ENCODE measurements at regions not wholly inside any gene's neighbourhood (a gene's known extent, or its start where the extent isn't known, plus 50 kb on each side); places are given as distances from the start of the nearest gene placed in this dataset.

- Histone ChIP-seq H2BK15ac (ENCODE audit: low read depth, low read length) (no peak overlapping the region), H3K79me2 (ENCODE audit: insufficient read depth, low read length) (no peaks in the 10 kb centered on the region), H3K27me3 (ENCODE audit: insufficient read depth, low read length) (no peaks in the 10 kb centered on the region), H3K9ac (ENCODE audit: extremely low read depth, insufficient read length, low read length) (no peak overlapping the region), H4K91ac (ENCODE audit: insufficient read length, low read depth, low read length) (no peak overlapping the region), H3K23ac (ENCODE audit: insufficient read length, low read depth, low read length) (no peak overlapping the region), H3K23me2 (ENCODE audit: insufficient read length, low read depth, low read length, poor library complexity, severe bottlenecking) (no peaks in the 10 kb centered on the region), H3K4me1 (ENCODE audit: insufficient read depth, low read length) (no peaks in the 10 kb centered on the region), H2BK12ac (ENCODE audit: insufficient read length, low read depth, low read length) (no peak overlapping the region), H2AK5ac (ENCODE audit: insufficient read length, low read length) (no peak overlapping the region), H4K20me1 (ENCODE audit: control insufficient read depth, insufficient read depth, insufficient read length) (no peaks in the 10 kb centered on the region), H3K27ac (ENCODE audit: insufficient read length, low read depth, low read length) (no peak overlapping the region), H2BK5ac (ENCODE audit: insufficient read length, low read length) (no peak overlapping the region), H2AFZ (ENCODE audit: low read length) (no peak overlapping the region), H3K4ac (ENCODE audit: low read depth, low read length) (no peak overlapping the region), H2BK120ac (ENCODE audit: low read depth, low read length, poor library complexity, severe bottlenecking) (no peak overlapping the region), H3K14ac (ENCODE audit: insufficient read depth, low read length) (no peak overlapping the region), H2BK20ac (ENCODE audit: low read depth, low read length, poor library complexity, severe bottlenecking) (no peak overlapping the region), H3K4me2 (ENCODE audit: insufficient read depth, insufficient read length, low read length) (no peak overlapping the region), H4K8ac (replicated peaks; ENCODE audit: insufficient read length, low read depth, low read length) (no peak overlapping the region), H3T11ph (ENCODE audit: low read length) (no peak overlapping the region), H3K18ac (ENCODE audit: insufficient read length, low read depth, low read length) (no peak overlapping the region), H4K5ac (ENCODE audit: insufficient read length, low read depth, low read length) (no peak overlapping the region), H3K9me3 (ENCODE audit: control insufficient read depth, low read depth, low read length) (no peaks in the 10 kb centered on the region), H3K79me1 (ENCODE audit: insufficient read depth, low read depth, low read length, poor library complexity, severe bottlenecking) (no peaks in the 10 kb centered on the region), H3K56ac (ENCODE audit: insufficient read length, low read depth, low read length) (no peak overlapping the region)
- H3K36me3 Mint-ChIP-seq (ENCODE audit: insufficient read depth in 1 of 3, low read depth in 3 of 3): no peaks in the 10 kb centered on the region
- DNase-seq: no peak
- H3K9me3 Mint-ChIP-seq: no peaks in the 10 kb centered on the region
- H3K4me1 Mint-ChIP-seq: no peaks in the 10 kb centered on the region
- TF ChIP-seq CTCF (conservative IDR thresholded peaks at IDR 0.05): no peak
- no peak overlapping the region for H3K4me3 Mint-ChIP-seq
- no peak overlapping the region for H3K27ac Mint-ChIP-seq
- H3K27me3 Mint-ChIP-seq (ENCODE audit: low read depth): peaks cover 41% of the 10 kb centered on the region
Measured at GRCh38 chr12:53852992-53853391, 85.6 kb upstream of the HOXC13 start.
